Motor neuron (in vitro differentiated cells): ENCODE measurements at regions not wholly inside any gene's neighbourhood (a gene's known extent, or its start where the extent isn't known, plus 50 kb on each side); places are given as distances from the start of the nearest gene placed in this dataset.
"Not testable (repeated sequence)": the region's sequence is repeated elsewhere in the genome, so short reads cannot be mapped to it uniquely, and the experiment has no call there.

Experiments used
- ATAC-seq, 8 experiments: fragments of 200-7000 bp; cut with Tn5 transposase; replicated peaks in 6 of 8; 2 replicates each; pipeline ENCODE4 v1.8.0; 2021; ENCODE audit warnings: mild to moderate bottlenecking in 8 of 8, moderate library complexity in 8 of 8
- H3K27ac ChIP-seq, 2 donors: fragments of 250-450 bp; sonication (Bioruptor Pico); 2 replicates each; pipeline ENCODE4 v1.9.0; 2021; ENCODE audit warnings: antibody characterized with exemption in 2 of 2, mild to moderate bottlenecking in 2 of 2, moderate library complexity in 1 of 2
- H3K4me1 ChIP-seq, 2 donors: fragments of 250-450 bp; sonication (Bioruptor Pico); replicated peaks in 1 of 2; 2 replicates each; pipeline ENCODE4 v1.6.1; 2021; ENCODE audit warnings: antibody characterized with exemption in 2 of 2, mild to moderate bottlenecking in 2 of 2, moderate library complexity in 1 of 2
- H3K4me3 ChIP-seq, 5 donors: fragments of 250-450 bp; sonication (Bioruptor Pico); 2 replicates each; pipeline ENCODE4 v1.9.0; 2021; ENCODE audit warnings: antibody characterized with exemption in 5 of 5, mild to moderate bottlenecking in 5 of 5, moderate library complexity in 4 of 5
- WGBS, 10 experiments: fragments of 450-650 bp; shearing (Covaris generic); methylation state at CpG; one replicate each; pipeline ENCODE4 v1.0.0; 2022; 5-methylcytosine and 5-hydroxymethylcytosine counted together
- in situ Hi-C, 9 experiments: fragments of 400-800 bp; cut with MboI; loops; one replicate each; pipeline ENCODE4 v1.15.0; 2021; ENCODE audit warnings: low sequenced_read_pairs in 9 of 9, low pct_unique_long_range_greater_than_20kb in 2 of 9; ENCODE audit not compliant: unreplicated experiment in 9 of 9

DNA sequence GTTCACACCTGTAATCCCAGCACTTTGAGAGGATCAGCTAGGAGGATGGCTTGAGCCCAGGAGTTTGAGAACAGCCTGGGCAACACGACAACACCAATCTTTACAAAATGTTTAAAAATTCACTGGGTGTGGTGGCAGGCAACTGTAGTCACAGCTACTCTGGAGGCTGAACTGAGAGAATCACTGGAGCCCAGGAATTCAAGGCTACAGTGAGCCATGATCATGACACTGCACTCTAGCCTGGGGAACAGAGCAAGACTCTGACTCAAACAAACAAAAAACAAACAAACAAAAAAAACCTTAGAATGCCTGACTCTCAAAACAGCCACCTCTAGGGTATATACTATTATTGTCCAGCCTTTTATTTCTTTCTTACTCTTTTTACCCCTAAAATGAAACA, 56.5 kb upstream of the PAPSS2 start:
- H3K27ac ChIP-seq: no peak overlapping the region
- peak in 4 of 8 experiments; percentile 18 to 99 (median 66) for ATAC-seq
- no peak overlapping the region for H3K4me3 ChIP-seq
- 0 to 100% (median 38%) methylated on average over 1 of the region's 1 CpG; no CpG with 5 or more reads in 3 of the 10 experiments for WGBS, 10 experiments
- peaks cover 0 to 6% of the 10 kb centered on the region in 2 donors for H3K4me1 ChIP-seq
- in situ Hi-C loops: no loop called here

GRCh38 chr10:87603769-87604168, 55.9 kb upstream of the PAPSS2 start:
- H3K4me1 ChIP-seq: peaks cover 0 to 6% of the 10 kb centered on the region in 2 donors
- ATAC-seq: no peak
- no peak overlapping the region for H3K27ac ChIP-seq
- in situ Hi-C loops: no loop called here
- no peak overlapping the region for H3K4me3 ChIP-seq
- WGBS, 10 experiments: 43 to 100% (median 93%) methylated on average over 1 to 4 of the region's 4 CpGs

- ATAC-seq: peak in 1 of 8 experiments; percentile 54
- in situ Hi-C loops: no loop called here
- Histone ChIP-seq H3K27ac (no peak overlapping the region), H3K4me1 (peaks cover 0 to 9% of the 10 kb centered on the region in 2 donors), H3K4me3 (no peak overlapping the region)
- WGBS, 10 experiments: 29 to 100% (median 70%) methylated on average over 1 to 4 of the region's 4 CpGs
Observed at GRCh38 chr10:87605628-87606251, 53.9 kb upstream of the PAPSS2 start.

GRCh38 chr10:87608756-87609155, 50.9 kb upstream of the PAPSS2 start:
- in situ Hi-C loops: no loop called here
- H3K4me1 ChIP-seq: peaks cover 0 to 9% of the 10 kb centered on the region in 2 donors
- H3K27ac ChIP-seq: no peak overlapping the region
- 0 to 80% (median 46%) methylated on average over 1 to 4 of the region's 4 CpGs; no CpG with 5 or more reads in 2 of the 10 experiments for WGBS, 10 experiments
- H3K4me3 ChIP-seq: no peak overlapping the region
- ATAC-seq: peak in 4 of 8 experiments; percentile 31 to 97 (median 97)

- H3K4me3 ChIP-seq, in situ Hi-C loops, H3K4me1 ChIP-seq, ATAC-seq, H3K27ac ChIP-seq: not testable (repeated sequence)
- WGBS, 10 experiments: 67 to 100% (median 100%) methylated on average over 1 to 3 of the region's 3 CpGs; no CpG with 5 or more reads in 7 of the 10 experiments
Observed at GRCh38 chr10:87609563-87609962, 50.1 kb upstream of the PAPSS2 start.
